Vagina (tissue), 2 donors: ENCODE measurements at regions not wholly inside any gene's neighbourhood (a gene's known extent, or its start where the extent isn't known, plus 50 kb on each side); places are given as distances from the start of the nearest gene placed in this dataset.

Experiments
- DNase-seq, 2 donors: peaks; one replicate each; pipeline ENCODE4 v3.0.0-alpha.2; 2017; ENCODE audit errors: extremely low spot score in 2 of 2
- H3K27ac ChIP-seq: fragments of 200-600 bp; sonication (generic); one replicate; pipeline ENCODE4 v1.5.1; 2019
- H3K27me3 ChIP-seq: fragments of 200-600 bp; sonication (generic); one replicate; pipeline ENCODE4 v1.5.1; 2019
- H3K36me3 ChIP-seq, 2 donors: fragments of 200-600 bp; sonication (generic); one replicate each; pipeline ENCODE4 v1.5.1; 2017 to 2019
- H3K4me1 ChIP-seq: fragments of 200-600 bp; sonication (generic); one replicate; pipeline ENCODE4 v1.5.1; 2019
- H3K4me3 ChIP-seq, 2 donors: fragments of 200-600 bp; sonication (generic); 1 replicate in 1 of 2; 2 replicates in 1 of 2; pipeline ENCODE4 v1.5.1; 2016 to 2019
- H3K9me3 ChIP-seq: fragments of 200-600 bp; sonication (generic); one replicate; pipeline ENCODE4 v1.5.1; 2019
- CTCF ChIP-seq, 3 experiments: fragments of 450-650 bp in 2 of 3; fragments of 200-600 bp in 1 of 3; sonication (generic) in 1 of 3; IDR thresholded peaks; one replicate each; pipeline ENCODE4 v1.5.1; 2017 to 2019; ENCODE audit warnings: antibody characterized with exemption in 3 of 3, mild to moderate bottlenecking in 2 of 3, moderate library complexity in 2 of 3
- POLR2A ChIP-seq, 2 donors: fragments of 450-650 bp; IDR thresholded peaks; one replicate each; pipeline ENCODE4 v1.6.1; 2017; ENCODE audit warnings: antibody characterized with exemption in 2 of 2, mild to moderate bottlenecking in 2 of 2, moderate library complexity in 2 of 2
- POLR2AphosphoS5 ChIP-seq, 2 donors: sonication (generic); formaldehyde crosslinking; IDR thresholded peaks; one replicate each; pipeline ENCODE4 v1.9.0; 2017; ENCODE audit warnings: antibody characterized with exemption in 2 of 2, mild to moderate bottlenecking in 2 of 2, low read depth in 1 of 2; ENCODE audit not compliant: insufficient read depth in 1 of 2
- intact Hi-C: fragments of 100-400 bp; cut with DNase I; formaldehyde crosslinking; loops from one replicate; pipeline ENCODE4 v1.15.1; 2023

GRCh38 chr13:78897200-78897599 is 238.2 kb upstream of the OBI1 start:
- Histone ChIP-seq H3K36me3 (no peaks in the 10 kb centered on the region), H3K9me3 (no peaks in the 10 kb centered on the region), H3K27ac (no peak overlapping the region), H3K4me3 (no peak overlapping the region), H3K4me1 (no peaks in the 10 kb centered on the region), H3K27me3 (no peaks in the 10 kb centered on the region)
- intact Hi-C loops: no loop called here
- DNase-seq: no peak
- no peak for TF ChIP-seq CTCF (IDR thresholded peaks at IDR 0.05)
- TF ChIP-seq POLR2A (IDR thresholded peaks at IDR 0.05): no peak
- no peak for TF ChIP-seq POLR2AphosphoS5 (IDR thresholded peaks at IDR 0.05; ENCODE audit: insufficient read depth in 1 of 2, low read depth in 1 of 2)

- TF ChIP-seq CTCF (IDR thresholded peaks at IDR 0.05) (no peak), POLR2AphosphoS5 (IDR thresholded peaks at IDR 0.05; ENCODE audit: insufficient read depth in 1 of 2, low read depth in 1 of 2) (no peak), POLR2A (IDR thresholded peaks at IDR 0.05) (no peak)
- Histone ChIP-seq H3K4me1 (no peaks in the 10 kb centered on the region), H3K4me3 (no peak overlapping the region), H3K9me3 (no peaks in the 10 kb centered on the region), H3K27me3 (no peaks in the 10 kb centered on the region), H3K36me3 (no peaks in the 10 kb centered on the region), H3K27ac (no peak overlapping the region)
- intact Hi-C loops: no loop called here
- DNase-seq: no peak
These were observed 225.6 kb upstream of the OBI1 start for GRCh38 chr13:78884571-78884970.

- Histone ChIP-seq H3K36me3 (no peaks in the 10 kb centered on the region), H3K9me3 (no peaks in the 10 kb centered on the region), H3K4me1 (no peaks in the 10 kb centered on the region), H3K4me3 (no peak overlapping the region), H3K27me3 (no peaks in the 10 kb centered on the region), H3K27ac (no peak overlapping the region)
- intact Hi-C loops: no loop called here
- no peak for DNase-seq
- TF ChIP-seq POLR2A (IDR thresholded peaks at IDR 0.05) (no peak), CTCF (IDR thresholded peaks at IDR 0.05) (no peak), POLR2AphosphoS5 (IDR thresholded peaks at IDR 0.05; ENCODE audit: insufficient read depth in 1 of 2, low read depth in 1 of 2) (no peak)
These were observed 222.8 kb upstream of the OBI1 start for GRCh38 chr13:78881751-78882150.

GRCh38 chr13:78881054-78881453 is 222.1 kb upstream of the OBI1 start:
- Histone ChIP-seq H3K4me3 (no peak overlapping the region), H3K27me3 (no peaks in the 10 kb centered on the region), H3K27ac (no peak overlapping the region), H3K36me3 (no peaks in the 10 kb centered on the region), H3K9me3 (no peaks in the 10 kb centered on the region), H3K4me1 (no peaks in the 10 kb centered on the region)
- TF ChIP-seq POLR2A (IDR thresholded peaks at IDR 0.05) (no peak), POLR2AphosphoS5 (IDR thresholded peaks at IDR 0.05; ENCODE audit: insufficient read depth in 1 of 2, low read depth in 1 of 2) (no peak), CTCF (IDR thresholded peaks at IDR 0.05) (no peak)
- intact Hi-C loops: no loop called here
- no peak for DNase-seq

DNA sequence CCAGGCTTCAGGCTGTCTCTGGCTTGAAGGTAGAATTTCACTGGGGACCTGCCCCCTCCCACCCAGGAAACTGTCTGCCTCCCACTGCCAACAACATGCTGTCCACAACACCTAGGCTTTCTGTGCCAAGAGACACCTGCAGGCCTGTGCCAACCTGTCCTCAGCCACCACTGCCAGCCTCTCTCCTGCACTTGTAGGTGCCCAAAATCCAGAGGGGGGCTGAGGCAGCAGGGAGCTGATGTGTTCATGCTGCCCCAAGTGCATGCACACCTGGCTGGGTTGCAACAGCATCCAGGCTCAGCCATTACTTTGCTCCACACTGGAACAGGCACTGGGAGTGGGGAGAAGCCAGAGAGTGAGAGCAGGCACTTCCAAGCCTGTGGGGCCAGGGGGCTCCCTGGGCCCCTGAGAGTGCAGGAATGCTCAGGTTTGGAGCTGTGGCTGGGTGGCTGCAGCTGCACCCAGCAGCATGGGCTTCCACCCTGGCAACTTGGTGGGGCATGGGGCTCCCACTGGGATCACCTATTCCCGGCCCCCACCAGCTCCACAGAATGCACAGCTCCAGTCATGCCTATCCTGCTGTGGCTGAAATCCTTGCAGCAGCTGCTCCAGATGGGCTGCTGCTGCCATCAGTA is 218.1 kb upstream of the OBI1 start:
- no peak for DNase-seq
- H3K4me1 ChIP-seq: no peaks in the 10 kb centered on the region
- TF ChIP-seq POLR2AphosphoS5 (IDR thresholded peaks at IDR 0.05; ENCODE audit: insufficient read depth in 1 of 2, low read depth in 1 of 2) (no peak), POLR2A (IDR thresholded peaks at IDR 0.05) (no peak), CTCF (IDR thresholded peaks at IDR 0.05) (no peak)
- no peaks in the 10 kb centered on the region for H3K9me3 ChIP-seq
- H3K27ac ChIP-seq: no peak overlapping the region
- intact Hi-C loops: no loop called here
- H3K36me3 ChIP-seq: no peaks in the 10 kb centered on the region
- H3K27me3 ChIP-seq: no peaks in the 10 kb centered on the region
- no peak overlapping the region for H3K4me3 ChIP-seq
